Stimulated activated CD4-positive, alpha-beta T cell treated with anti-CD3 and anti-CD28 coated beads, Interleukin-1b, Interleukin-23, amount 100 ng/mL, for 24 hours (primary cell): ENCODE measurements at regions not wholly inside any gene's neighbourhood (a gene's known extent, or its start where the extent isn't known, plus 50 kb on each side); places are given as distances from the start of the nearest gene placed in this dataset.
"Not testable (repeated sequence)": the region's sequence is repeated elsewhere in the genome, so short reads cannot be mapped to it uniquely, and the experiment has no call there.

Experiments used
- DNase-seq, 4 experiments: peaks; one replicate each; pipeline ENCODE4 v3.0.0-alpha.2; 2020; ENCODE audit warnings: low read depth in 4 of 4, low spot score in 1 of 4

GRCh38 chr16:60074378-60074777 lies 1340.3 kb upstream of the GOT2 start:
- DNase-seq, result no peak

- DNase-seq, result no peak
These were observed 1339.3 kb upstream of the GOT2 start for GRCh38 chr16:60073376-60073775.

GRCh38 chr16:60064026-60064425 lies 1329.9 kb upstream of the GOT2 start:
- no peak for DNase-seq

- no peak for DNase-seq
These were observed 1327.3 kb upstream of the GOT2 start for GRCh38 chr16:60061396-60061795.

GRCh38 chr16:60060731-60061130 lies 1326.6 kb upstream of the GOT2 start:
- DNase-seq, result no peak

- DNase-seq, result no peak
These were observed 1325.0 kb upstream of the GOT2 start for GRCh38 chr16:60059141-60059540.

- no peak for DNase-seq
These were observed 1307.6 kb upstream of the GOT2 start for GRCh38 chr16:60041671-60042070.

GRCh38 chr16:60031740-60032139 lies 1297.6 kb upstream of the GOT2 start:
- no peak for DNase-seq

- DNase-seq, result no peak
These were observed 1293.2 kb upstream of the GOT2 start for GRCh38 chr16:60027351-60027750.

GRCh38 chr16:60013076-60013475 lies 1279.0 kb upstream of the GOT2 start:
- DNase-seq, result no peak

- no peak for DNase-seq
These were observed 1267.4 kb upstream of the GOT2 start for GRCh38 chr16:60001523-60001922.

GRCh38 chr16:59997706-59998105 lies 1263.6 kb upstream of the GOT2 start:
- DNase-seq, result no peak

- DNase-seq, result no peak
These were observed 1259.0 kb upstream of the GOT2 start for GRCh38 chr16:59993101-59993500.

GRCh38 chr16:59991171-59991570 lies 1257.1 kb upstream of the GOT2 start:
- no peak for DNase-seq

GRCh38 chr16:59988591-59988990 lies 1254.5 kb upstream of the GOT2 start:
- no peak for DNase-seq

GRCh38 chr16:59975953-59976352 lies 1241.8 kb upstream of the GOT2 start:
- DNase-seq, result no peak

GRCh38 chr16:59973966-59974365 lies 1239.8 kb upstream of the GOT2 start:
- DNase-seq, result no peak

- DNase-seq, result no peak
These were observed 1237.1 kb upstream of the GOT2 start for GRCh38 chr16:59971264-59971663.

- DNase-seq, result no peak
These were observed 1230.3 kb upstream of the GOT2 start for GRCh38 chr16:59964232-59964924.

GRCh38 chr16:59959311-59959710 lies 1225.2 kb upstream of the GOT2 start:
- no peak for DNase-seq

- no peak for DNase-seq
These were observed 1216.3 kb upstream of the GOT2 start for GRCh38 chr16:59950431-59950830.

GRCh38 chr16:59944041-59944440 lies 1209.9 kb upstream of the GOT2 start:
- not testable (repeated sequence) for DNase-seq

- DNase-seq, result no peak
These were observed 1207.5 kb upstream of the GOT2 start for GRCh38 chr16:59941594-59941993.
